ENCODE measurements at regions not wholly inside any gene's neighbourhood (a gene's known extent, or its start where the extent isn't known, plus 50 kb on each side); places are given as distances from the start of the nearest gene placed in this dataset.
"Not testable (repeated sequence)": the region's sequence is repeated elsewhere in the genome, so short reads cannot be mapped to it uniquely, and the experiment has no call there.

DNA sequence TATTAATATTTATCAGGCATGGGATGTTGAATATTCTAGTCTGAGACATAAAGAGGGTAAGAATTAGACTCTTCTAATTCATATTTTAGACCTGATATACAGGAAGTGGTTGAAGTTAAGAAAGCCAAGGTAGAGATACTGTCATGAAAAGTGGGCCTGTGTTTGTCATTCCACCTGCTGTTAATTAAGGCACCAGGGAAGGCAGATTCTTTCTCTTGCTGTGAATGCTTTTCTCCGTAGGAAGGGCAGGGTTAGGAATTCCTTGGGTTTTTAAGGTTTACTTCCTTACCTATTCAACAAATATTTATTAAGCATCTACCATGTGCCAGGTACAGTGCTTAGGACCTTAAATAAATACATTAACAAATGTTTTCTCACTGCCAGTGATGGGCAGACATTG, 196.4 kb downstream of the CAVIN4 start:
- 0 to 50% (median 0%) methylated on average over 1 of the region's 1 CpG; no CpG with 5 or more reads in 5 of the 10 experiments for WGBS, 10 experiments

DNA sequence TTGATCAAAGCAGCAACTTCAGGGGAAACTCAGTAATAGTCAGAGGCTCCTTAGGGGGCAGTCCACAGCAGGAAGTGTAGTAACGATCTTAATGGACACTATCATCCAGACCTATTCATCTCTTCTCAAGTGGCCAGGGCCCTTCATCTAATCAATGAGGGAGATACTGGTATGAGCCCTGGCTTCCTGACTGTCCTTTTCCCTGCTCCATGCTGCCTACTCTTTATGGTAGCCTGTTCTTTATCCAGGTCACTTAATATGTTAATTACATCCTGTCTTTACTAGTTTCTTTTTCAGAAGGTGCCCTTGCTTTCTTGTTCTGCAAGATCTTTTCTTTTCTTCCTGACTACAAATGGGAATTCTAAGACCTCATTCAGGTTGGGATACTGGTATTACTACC, 197.1 kb downstream of the CAVIN4 start:
- WGBS, 10 experiments: 0 to 57% (median 39%) methylated on average over 1 of the region's 1 CpG; no CpG with 5 or more reads in 6 of the 10 experiments
- H3K4me3 ChIP-seq: no peak overlapping the region
- ATAC-seq (replicated peaks in 6 of 8): no peak
- no peaks in the 10 kb centered on the region for H3K4me1 ChIP-seq (replicated peaks in 1 of 2)
- H3K27ac ChIP-seq: no peak overlapping the region
- in situ Hi-C loops (cut with MboI; ENCODE audit: low pct_unique_long_range_greater_than_20kb in 2 of 9, low sequenced_read_pairs in 9 of 9, unreplicated experiment in 9 of 9): no loop called here

More for the DNA sequence above, 196.4 kb downstream of the CAVIN4 start:
- no peaks in the 10 kb centered on the region for H3K4me1 ChIP-seq (replicated peaks in 1 of 2)
- no peak overlapping the region for H3K27ac ChIP-seq
- ATAC-seq (replicated peaks in 6 of 8): no peak
- in situ Hi-C loops (cut with MboI; ENCODE audit: low pct_unique_long_range_greater_than_20kb in 2 of 9, low sequenced_read_pairs in 9 of 9, unreplicated experiment in 9 of 9): no loop called here
- H3K4me3 ChIP-seq: no peak overlapping the region

DNA sequence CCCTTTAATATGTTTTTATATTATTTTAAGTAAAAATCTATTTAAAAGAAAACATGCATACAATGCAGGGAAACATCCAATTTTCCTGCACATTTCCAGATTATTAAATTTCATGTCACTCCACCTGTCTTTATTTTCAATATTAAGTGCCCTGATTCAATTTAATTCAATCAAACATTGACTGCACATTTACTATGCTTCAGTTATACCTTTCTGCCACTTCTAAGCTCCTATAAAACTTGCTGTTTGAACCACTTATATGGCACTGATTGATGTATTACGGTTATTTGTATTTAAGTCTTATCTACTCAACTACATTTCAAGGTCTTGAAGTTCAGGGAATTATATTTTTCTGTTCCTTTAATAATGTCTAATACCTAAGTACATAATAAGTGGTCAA, 198.0 kb downstream of the CAVIN4 start:
- in situ Hi-C loops (cut with MboI; ENCODE audit: low pct_unique_long_range_greater_than_20kb in 2 of 9, low sequenced_read_pairs in 9 of 9, unreplicated experiment in 9 of 9): no loop called here
- Histone ChIP-seq H3K27ac (no peak overlapping the region), H3K4me1 (replicated peaks in 1 of 2) (no peaks in the 10 kb centered on the region), H3K4me3 (no peak overlapping the region)
- no peak for ATAC-seq (replicated peaks in 6 of 8)
- 0 to 100% (median 83%) methylated on average over 1 of the region's 1 CpG for WGBS, 10 experiments

DNA sequence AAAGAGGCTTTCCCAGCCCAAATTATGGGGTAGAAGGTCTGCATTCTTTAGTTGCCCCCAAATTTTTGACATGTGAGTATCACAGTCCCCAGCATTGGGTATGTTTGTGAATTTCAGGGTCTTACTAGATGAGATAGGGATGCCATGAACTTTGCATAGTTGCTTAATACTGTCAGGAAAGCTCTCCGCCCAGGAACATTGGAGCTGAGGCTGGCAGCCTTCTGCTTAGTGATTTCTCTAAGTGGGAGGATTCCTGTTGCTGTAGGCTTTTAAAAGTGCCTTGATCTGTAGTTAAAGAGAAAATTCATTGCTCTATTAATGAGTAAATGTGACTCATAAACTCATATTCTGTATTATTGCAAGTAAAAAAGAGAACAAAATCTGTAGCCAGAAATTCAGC, 206.9 kb downstream of the CAVIN4 start:
- Histone ChIP-seq H3K4me1 (replicated peaks in 1 of 2) (no peaks in the 10 kb centered on the region), H3K27ac (no peak overlapping the region), H3K4me3 (no peak overlapping the region)
- no peak for ATAC-seq (replicated peaks in 6 of 8)
- WGBS, 10 experiments: 0 to 100% (median 54%) methylated on average over 1 of the region's 1 CpG; no CpG with 5 or more reads in 2 of the 10 experiments
- in situ Hi-C loops (cut with MboI; ENCODE audit: low pct_unique_long_range_greater_than_20kb in 2 of 9, low sequenced_read_pairs in 9 of 9, unreplicated experiment in 9 of 9): no loop called here

DNA sequence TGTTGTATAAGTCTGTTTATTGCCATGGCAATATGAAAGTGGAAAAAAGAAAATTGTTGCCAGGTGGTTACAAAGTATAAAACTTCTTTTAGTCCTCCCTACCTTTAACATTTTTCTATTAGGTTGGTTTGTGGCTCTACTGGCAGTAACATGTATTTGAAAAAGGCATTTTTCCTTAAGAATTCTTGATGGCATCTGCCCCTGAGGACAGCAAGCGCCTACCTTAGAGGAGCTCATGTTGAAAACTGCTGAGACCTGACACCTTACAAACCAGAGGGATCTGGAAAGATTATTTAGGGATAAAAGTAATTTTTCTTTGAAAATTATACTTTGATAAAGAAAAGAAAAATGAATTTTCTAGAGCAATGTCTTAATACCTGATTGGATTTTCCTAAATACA, 208.1 kb downstream of the CAVIN4 start:
- no peak for ATAC-seq (replicated peaks in 6 of 8)
- H3K4me3 ChIP-seq: no peak overlapping the region
- no peaks in the 10 kb centered on the region for H3K4me1 ChIP-seq (replicated peaks in 1 of 2)
- in situ Hi-C loops (cut with MboI; ENCODE audit: low pct_unique_long_range_greater_than_20kb in 2 of 9, low sequenced_read_pairs in 9 of 9, unreplicated experiment in 9 of 9): no loop called here
- no peak overlapping the region for H3K27ac ChIP-seq
- WGBS, 10 experiments: 0 to 100% (median 95%) methylated on average over 1 of the region's 1 CpG; no CpG with 5 or more reads in 2 of the 10 experiments

DNA sequence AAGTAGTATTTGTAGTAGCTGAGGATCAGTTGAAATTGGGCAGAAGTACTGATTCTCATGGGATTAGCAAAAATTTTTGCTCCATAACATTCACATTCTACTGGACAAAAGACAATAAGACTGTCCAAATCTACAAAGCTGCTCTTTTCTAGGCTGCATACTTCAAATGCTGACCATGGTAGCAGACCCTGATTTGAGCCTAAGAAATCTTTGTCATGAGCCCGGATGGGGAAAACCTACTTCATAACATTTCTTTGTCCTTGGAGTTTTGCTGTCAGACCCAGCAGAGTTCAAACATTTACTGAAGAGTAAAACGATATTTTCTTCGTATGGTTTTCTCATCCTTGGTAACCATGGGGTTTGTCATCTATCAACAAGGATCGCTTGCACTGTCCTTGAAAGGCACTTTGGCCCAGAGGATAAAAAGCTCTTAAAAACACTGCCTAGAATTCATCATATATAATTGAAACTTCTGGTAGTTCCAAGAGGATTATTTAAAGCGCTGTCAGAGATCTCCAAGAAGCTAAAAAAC, 216.9 kb downstream of the CAVIN4 start:
- in situ Hi-C loops (cut with MboI; ENCODE audit: low pct_unique_long_range_greater_than_20kb in 2 of 9, low sequenced_read_pairs in 9 of 9, unreplicated experiment in 9 of 9): no loop called here
- peak in 1 of 8 experiments; percentile 94 for ATAC-seq (replicated peaks in 6 of 8)

DNA sequence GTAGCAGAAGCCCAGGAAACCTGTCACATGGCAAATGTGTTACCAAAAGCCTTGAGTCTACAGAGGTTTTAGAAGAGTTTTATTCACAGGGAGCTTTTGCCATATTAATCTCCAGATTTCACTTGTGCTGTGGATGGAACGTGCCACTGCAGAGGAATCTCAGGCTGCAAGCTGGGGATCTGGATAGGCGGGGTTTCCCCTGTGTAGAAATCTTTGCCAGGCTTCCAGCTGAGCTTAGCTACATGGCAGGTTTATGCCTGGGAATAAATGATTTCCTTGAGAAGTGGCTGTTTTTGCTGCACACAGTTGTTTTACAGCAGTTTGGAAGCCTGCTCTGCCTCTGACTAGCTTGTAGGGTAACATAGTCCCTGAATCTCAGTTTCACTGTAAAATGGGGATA, 224.6 kb upstream of the PLPPR1 start:
- WGBS, 10 experiments: 0 to 100% (median 80%) methylated on average over 1 to 2 of the region's 2 CpGs; no CpG with 5 or more reads in 5 of the 10 experiments
- no peaks in the 10 kb centered on the region for H3K4me1 ChIP-seq (replicated peaks in 1 of 2)
- ATAC-seq (replicated peaks in 6 of 8): peak in 1 of 8 experiments; percentile 31
- no peak overlapping the region for H3K27ac ChIP-seq
- in situ Hi-C loops (cut with MboI; ENCODE audit: low pct_unique_long_range_greater_than_20kb in 2 of 9, low sequenced_read_pairs in 9 of 9, unreplicated experiment in 9 of 9): no loop called here
- no peak overlapping the region for H3K4me3 ChIP-seq

More for the DNA sequence above, 216.9 kb downstream of the CAVIN4 start:
- Histone ChIP-seq H3K4me3 (no peak overlapping the region), H3K4me1 (replicated peaks in 1 of 2) (no peaks in the 10 kb centered on the region), H3K27ac (no peak overlapping the region)
- WGBS, 10 experiments: 25 to 97% (median 80%) methylated on average over 2 to 5 of the region's 5 CpGs

DNA sequence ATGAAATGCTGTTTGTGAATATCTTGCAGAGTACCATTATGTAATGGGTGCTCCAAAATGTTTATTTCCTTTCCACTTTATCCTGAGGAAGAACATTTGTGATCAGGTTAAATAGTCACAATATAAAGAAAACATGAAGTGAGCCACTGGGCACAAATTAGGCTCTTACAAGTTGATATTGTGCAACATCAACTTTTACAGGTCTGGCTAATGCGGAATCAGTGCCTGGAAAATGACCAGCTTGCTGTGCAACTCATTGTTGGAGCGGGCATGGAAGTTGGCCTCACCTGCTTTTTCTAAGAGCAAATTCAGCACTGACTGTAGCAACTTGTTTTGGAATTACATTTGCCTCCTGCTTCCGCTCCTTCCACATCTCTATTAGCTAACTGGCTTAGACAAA, 216.9 kb upstream of the PLPPR1 start:
- Histone ChIP-seq H3K27ac (no peak overlapping the region), H3K4me3 (no peak overlapping the region), H3K4me1 (replicated peaks in 1 of 2) (no peaks in the 10 kb centered on the region)
- WGBS, 10 experiments: 0 to 100% (median 80%) methylated on average over 1 to 3 of the region's 3 CpGs; no CpG with 5 or more reads in 1 of the 10 experiments
- ATAC-seq (replicated peaks in 6 of 8): no peak
- in situ Hi-C loops (cut with MboI; ENCODE audit: low pct_unique_long_range_greater_than_20kb in 2 of 9, low sequenced_read_pairs in 9 of 9, unreplicated experiment in 9 of 9): no loop called here

DNA sequence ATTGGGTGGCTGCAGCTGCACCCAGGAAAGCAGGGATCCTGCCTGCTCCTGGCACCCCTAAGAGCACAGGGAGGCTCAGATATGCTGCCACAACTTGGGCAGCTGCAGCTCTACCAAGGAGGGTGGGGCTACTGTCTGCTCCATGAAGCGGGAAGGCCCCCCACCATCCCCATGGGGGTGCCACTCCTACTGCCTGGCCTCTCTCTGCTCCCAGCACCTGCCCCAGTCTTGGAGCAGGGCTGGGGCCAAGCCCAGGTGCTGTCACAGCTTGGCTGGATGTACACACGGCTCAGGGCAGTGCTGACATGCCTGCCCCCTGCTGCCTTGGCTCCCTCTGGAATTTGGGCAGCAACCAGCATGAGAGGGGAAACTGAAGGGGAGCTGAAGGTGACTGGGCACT, 214.7 kb upstream of the PLPPR1 start:
- WGBS, 10 experiments: 0 to 80% methylated on average over 1 to 2 of the region's 2 CpGs; no CpG with 5 or more reads in 8 of the 10 experiments
- in situ Hi-C loops (cut with MboI; ENCODE audit: low pct_unique_long_range_greater_than_20kb in 2 of 9, low sequenced_read_pairs in 9 of 9, unreplicated experiment in 9 of 9): no loop called here
- no peak overlapping the region for H3K27ac ChIP-seq
- H3K4me3 ChIP-seq: no peak overlapping the region
- ATAC-seq (replicated peaks in 6 of 8): no peak
- no peaks in the 10 kb centered on the region for H3K4me1 ChIP-seq (replicated peaks in 1 of 2)

DNA sequence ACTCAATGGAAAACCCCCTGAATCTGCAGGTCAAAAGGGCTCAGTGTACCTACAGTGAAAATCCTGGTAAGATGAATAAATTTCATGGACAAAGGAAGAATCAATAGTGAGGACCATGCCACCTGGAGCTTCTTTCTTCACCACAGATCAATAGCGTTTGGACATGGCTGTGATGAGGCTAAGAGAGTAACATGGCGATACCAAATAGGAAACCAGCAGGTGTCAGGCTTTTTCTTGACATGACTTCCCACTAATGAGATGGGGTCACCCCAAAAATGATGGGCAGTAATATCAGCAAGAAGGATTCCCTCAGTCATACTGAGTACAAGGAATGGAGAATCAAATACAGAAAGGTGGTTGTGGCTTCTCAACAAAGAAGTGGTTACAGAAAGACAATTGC, 208.5 kb upstream of the PLPPR1 start:
- 40 to 80% (median 64%) methylated on average over 1 to 2 of the region's 2 CpGs; no CpG with 5 or more reads in 4 of the 10 experiments for WGBS, 10 experiments
- Histone ChIP-seq H3K27ac (no peak overlapping the region), H3K4me3 (no peak overlapping the region), H3K4me1 (replicated peaks in 1 of 2) (no peaks in the 10 kb centered on the region)
- in situ Hi-C loops (cut with MboI; ENCODE audit: low pct_unique_long_range_greater_than_20kb in 2 of 9, low sequenced_read_pairs in 9 of 9, unreplicated experiment in 9 of 9): no loop called here
- ATAC-seq (replicated peaks in 6 of 8): no peak

DNA sequence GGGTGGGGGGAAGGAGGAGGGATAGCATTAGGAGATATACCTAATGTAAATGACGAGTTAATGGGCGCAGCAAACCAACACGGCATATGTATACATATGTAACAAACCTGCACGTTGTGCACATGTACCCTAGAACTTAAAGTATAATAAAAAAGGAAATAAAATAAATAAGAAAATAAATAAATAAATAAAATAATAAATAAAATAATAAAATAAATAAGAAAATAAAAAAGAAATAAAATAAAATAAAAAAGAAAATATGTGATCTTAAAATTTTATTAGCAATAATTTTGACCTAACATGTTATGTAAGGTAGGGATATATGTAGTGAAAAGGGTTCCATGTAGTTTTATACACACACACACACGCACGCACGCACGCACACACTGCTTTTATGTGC, 195.5 kb upstream of the PLPPR1 start:
- ATAC-seq (replicated peaks in 6 of 8); H3K27ac ChIP-seq; H3K4me1 ChIP-seq (replicated peaks in 1 of 2); H3K4me3 ChIP-seq; in situ Hi-C loops (cut with MboI; ENCODE audit: low pct_unique_long_range_greater_than_20kb in 2 of 9, low sequenced_read_pairs in 9 of 9, unreplicated experiment in 9 of 9): not testable (repeated sequence)
- WGBS, 10 experiments: 19 to 100% (median 93%) methylated on average over 3 to 8 of the region's 8 CpGs

DNA sequence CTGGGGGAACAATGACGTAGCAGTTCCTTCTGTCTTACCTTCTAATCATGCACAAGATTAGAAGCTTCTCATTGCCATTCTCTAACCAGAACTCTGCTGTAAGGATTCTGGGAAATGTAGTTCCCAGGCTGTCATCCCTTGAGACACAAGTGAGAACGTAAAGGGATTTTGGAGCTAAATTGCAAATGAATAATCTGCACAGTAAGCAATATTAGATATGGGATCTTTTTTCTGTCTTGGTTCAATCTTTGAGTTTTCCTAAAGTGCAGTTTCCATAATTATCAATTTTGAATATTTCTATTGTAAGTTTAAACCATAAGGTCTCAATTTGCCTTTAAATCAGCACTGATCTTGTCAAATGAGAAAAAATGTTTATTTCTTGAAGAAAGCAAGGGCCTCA, 189.7 kb upstream of the PLPPR1 start:
- H3K4me3 ChIP-seq: no peak overlapping the region
- no peaks in the 10 kb centered on the region for H3K4me1 ChIP-seq (replicated peaks in 1 of 2)
- in situ Hi-C loops (cut with MboI; ENCODE audit: low pct_unique_long_range_greater_than_20kb in 2 of 9, low sequenced_read_pairs in 9 of 9, unreplicated experiment in 9 of 9): no loop called here
- H3K27ac ChIP-seq: no peak overlapping the region
- no peak for ATAC-seq (replicated peaks in 6 of 8)
- WGBS, 10 experiments: 0 to 100% (median 68%) methylated on average over 1 to 2 of the region's 2 CpGs; no CpG with 5 or more reads in 2 of the 10 experiments

DNA sequence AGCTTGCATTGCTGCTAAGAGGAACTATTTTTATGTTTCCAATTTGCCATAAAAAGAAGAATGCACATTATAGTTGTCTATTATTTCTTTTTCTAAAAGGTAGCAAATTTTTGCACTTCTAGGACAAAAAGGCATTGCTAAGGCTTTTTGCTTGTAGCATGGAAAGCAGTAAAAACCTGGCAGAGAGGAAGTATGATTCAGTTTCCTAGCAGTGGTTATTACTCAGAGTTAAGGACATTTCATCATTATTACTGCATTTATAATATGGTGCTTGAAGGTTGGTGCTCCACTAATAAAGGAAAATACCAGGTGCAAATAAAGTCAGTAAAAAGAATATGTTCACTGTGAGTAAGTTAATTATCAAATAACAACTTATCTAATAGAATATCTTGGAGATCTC, 179.8 kb upstream of the PLPPR1 start:
- ATAC-seq (replicated peaks in 6 of 8): peak in 2 of 8 experiments; percentile 33 to 64
- no peak overlapping the region for H3K27ac ChIP-seq
- in situ Hi-C loops (cut with MboI; ENCODE audit: low pct_unique_long_range_greater_than_20kb in 2 of 9, low sequenced_read_pairs in 9 of 9, unreplicated experiment in 9 of 9): no loop called here
- no peaks in the 10 kb centered on the region for H3K4me1 ChIP-seq (replicated peaks in 1 of 2)
- H3K4me3 ChIP-seq: no peak overlapping the region

DNA sequence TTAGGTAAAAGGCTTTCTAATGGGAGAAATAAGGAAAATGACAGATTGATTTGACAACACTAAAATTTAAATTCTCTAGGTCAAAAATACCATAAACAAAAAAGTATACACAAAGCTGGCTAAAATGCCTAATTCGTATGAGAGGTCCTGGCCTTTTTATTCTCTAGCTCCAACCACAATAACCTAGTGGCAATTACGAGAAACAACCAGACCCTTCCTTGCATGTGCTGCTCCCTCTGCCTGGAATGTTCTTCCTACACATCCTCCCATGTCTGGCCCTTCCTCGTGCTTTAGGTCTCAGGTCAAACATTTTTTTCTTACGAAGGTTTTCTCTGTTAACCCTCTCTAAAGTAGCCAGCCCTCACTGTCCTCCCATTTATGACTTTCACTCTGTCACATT, 176.4 kb upstream of the PLPPR1 start:
- no peak overlapping the region for H3K4me3 ChIP-seq
- no peak overlapping the region for H3K27ac ChIP-seq
- in situ Hi-C loops (cut with MboI; ENCODE audit: low pct_unique_long_range_greater_than_20kb in 2 of 9, low sequenced_read_pairs in 9 of 9, unreplicated experiment in 9 of 9): no loop called here
- WGBS, 10 experiments: 0 to 86% (median 35%) methylated on average over 2 to 4 of the region's 4 CpGs; no CpG with 5 or more reads in 1 of the 10 experiments
- ATAC-seq (replicated peaks in 6 of 8): no peak
- H3K4me1 ChIP-seq (replicated peaks in 1 of 2): no peaks in the 10 kb centered on the region
